SK-N-SH treated with all-trans-retinoic acid at 6 μM for 48 hours (cell line): ENCODE measurements at regions not wholly inside any gene's neighbourhood (a gene's known extent, or its start where the extent isn't known, plus 50 kb on each side); places are given as distances from the start of the nearest gene placed in this dataset.

Source experiments
- ARNTL ChIP-seq: fragments of 450-650 bp; formaldehyde crosslinking; IDR thresholded peaks from 2 replicates; pipeline ENCODE4 v1.5.0; 2020; ENCODE audit warnings: low read depth, mild to moderate bottlenecking, moderate library complexity, borderline replicate concordance
- BACH2 ChIP-seq: fragments of 250-450 bp; sonication (Bioruptor Pico); IDR thresholded peaks from 2 replicates; pipeline ENCODE4 v1.9.0; 2021; ENCODE audit warnings: mild to moderate bottlenecking, borderline replicate concordance
- ESRRG ChIP-seq: fragments of 250-450 bp; sonication (Bioruptor Pico); IDR thresholded peaks from 2 replicates; pipeline ENCODE4 v1.6.1; 2021; ENCODE audit warnings: mild to moderate bottlenecking
- ISL1 ChIP-seq: fragments of 250-450 bp; sonication (Bioruptor Pico); IDR thresholded peaks from 2 replicates; pipeline ENCODE4 v2.1.2; 2022; ENCODE audit warnings: mild to moderate bottlenecking, moderate library complexity
- ZFP30 ChIP-seq: fragments of 450-650 bp; formaldehyde crosslinking; IDR thresholded peaks from 2 replicates; pipeline ENCODE4 v1.5.0; 2022; ENCODE audit warnings: mild to moderate bottlenecking, moderate library complexity

- no peak for TF ChIP-seq BACH2 (CRISPR knock-in tag)
- TF ChIP-seq ARNTL, result no peak
- no peak for TF ChIP-seq ISL1 (CRISPR knock-in tag)
- TF ChIP-seq ZFP30 (CRISPR knock-in tag), result no peak
- no peak for TF ChIP-seq ESRRG (CRISPR knock-in tag)
Observed at GRCh38 chr13:111022886-111023285, 92.2 kb upstream of the ARHGEF7 start.
